Mucosa of gallbladder (tissue), 1 donor: ENCODE measurements at regions not wholly inside any gene's neighbourhood (a gene's known extent, or its start where the extent isn't known, plus 50 kb on each side); places are given as distances from the start of the nearest gene placed in this dataset.
"Not testable (repeated sequence)": the region's sequence is repeated elsewhere in the genome, so short reads cannot be mapped to it uniquely, and the experiment has no call there.

Experiments used
- DNase-seq: peaks from one replicate; pipeline ENCODE4 v3.0.0-alpha.2; 2020; ENCODE audit warnings: low spot score
- donor health status: DM: no; HTN: no; CAD: no.

- no peak for DNase-seq
These were observed 106.8 kb upstream of the MARCKS start for GRCh38 chr6:113750151-113750855.

DNA sequence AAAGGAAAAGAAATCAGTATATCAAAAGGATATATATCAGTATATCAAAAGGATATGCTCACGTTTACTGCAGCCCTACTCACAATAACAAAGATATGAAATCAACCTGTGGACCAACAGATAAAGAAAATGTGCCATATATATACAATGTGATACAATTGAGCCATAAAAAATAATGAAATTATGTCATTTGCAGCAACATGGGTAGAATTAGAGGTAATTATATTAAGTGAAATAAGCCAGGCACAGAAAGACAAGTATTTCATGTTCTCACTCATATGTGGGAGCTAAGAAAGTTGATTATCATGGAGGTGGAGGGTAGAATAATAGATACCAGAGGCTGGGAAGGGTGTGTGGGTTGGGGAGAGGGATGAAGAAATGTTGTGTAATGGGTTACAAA lies 102.9 kb upstream of the MARCKS start:
- DNase-seq: no peak

DNA sequence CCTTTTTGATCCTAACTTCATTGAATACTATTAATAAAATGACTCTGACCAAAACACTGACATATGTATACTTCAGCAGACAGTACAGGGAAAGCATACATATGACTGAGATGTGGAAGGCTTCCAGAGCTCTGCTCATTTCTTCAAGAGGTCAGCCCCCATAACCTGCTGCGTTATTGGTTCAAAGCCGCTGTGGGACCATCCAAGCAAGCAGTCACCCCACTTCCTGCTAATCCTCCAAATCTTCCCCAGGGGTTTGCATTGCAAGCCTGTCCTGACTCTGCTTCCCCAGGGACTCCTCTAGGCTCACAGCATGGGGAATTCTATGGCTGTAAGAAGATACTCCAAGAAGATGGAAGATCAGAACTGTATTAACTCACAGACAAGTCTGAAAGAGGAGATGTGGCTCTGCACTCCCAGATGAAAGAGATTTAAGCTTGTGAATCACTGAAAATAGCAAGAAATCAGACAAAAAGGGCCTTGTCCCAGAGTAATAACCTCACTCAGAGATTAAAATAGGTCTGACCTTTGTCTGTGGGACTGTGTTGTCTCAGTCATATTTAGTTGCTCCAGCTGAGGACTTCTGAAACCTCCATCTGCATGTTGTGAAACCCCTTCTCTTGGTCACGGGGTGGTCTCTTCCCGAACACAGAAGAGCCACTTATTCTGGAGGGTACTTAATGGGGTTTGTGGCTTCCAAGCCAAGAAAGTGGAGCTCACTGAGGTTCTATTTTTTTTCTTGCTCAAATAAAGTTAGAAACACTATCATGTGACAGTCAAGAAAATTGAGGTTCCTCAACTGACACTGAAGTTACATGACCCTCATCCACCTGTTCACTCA lies 101.5 kb upstream of the MARCKS start:
- no peak for DNase-seq

GRCh38 chr6:113756290-113756665 lies 100.9 kb upstream of the MARCKS start:
- DNase-seq: no peak

- no peak for DNase-seq
These were observed 98.9 kb upstream of the MARCKS start for GRCh38 chr6:113758214-113758613.

GRCh38 chr6:113758826-113759574 lies 98.1 kb upstream of the MARCKS start:
- DNase-seq: no peak

DNA sequence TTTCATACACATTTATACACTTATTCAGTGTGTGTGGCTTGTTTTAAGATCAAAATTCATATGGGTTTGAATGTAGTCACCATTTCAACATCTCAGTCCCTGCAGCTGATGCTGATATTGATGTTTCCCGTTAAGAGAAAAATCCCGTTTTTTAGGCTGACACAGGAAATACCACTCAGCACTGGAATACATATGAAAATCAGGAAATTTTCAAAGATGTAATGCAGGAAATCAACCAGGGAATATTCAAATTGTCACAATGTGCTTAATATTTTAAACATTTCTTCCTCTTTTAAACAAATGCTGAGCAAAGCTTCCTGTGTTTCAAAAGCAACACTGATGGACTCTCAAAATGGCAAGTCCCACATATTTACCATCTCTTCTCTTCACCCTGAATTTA lies 94.5 kb upstream of the MARCKS start:
- no peak for DNase-seq

DNA sequence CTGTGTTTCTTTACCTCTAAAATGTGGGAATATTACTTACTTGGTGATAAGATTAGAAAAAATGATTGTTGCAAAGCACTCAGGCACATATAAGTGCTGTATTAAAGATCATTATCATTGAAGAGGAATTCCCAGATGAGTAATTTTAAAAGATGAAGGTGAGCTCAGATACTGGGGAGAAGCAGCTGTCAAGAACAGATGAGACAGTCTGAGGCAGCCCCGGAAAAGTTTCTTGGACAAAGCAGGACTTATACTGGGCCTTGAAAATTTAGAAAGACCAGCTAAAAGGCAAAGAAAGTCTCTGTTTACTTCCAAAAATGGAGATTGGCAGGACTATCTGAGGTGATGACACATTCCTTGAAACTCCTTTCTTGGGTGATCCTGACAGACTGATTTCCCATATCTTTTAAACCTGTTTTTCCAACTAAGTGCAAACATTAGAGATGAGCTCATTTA lies 93.8 kb upstream of the MARCKS start:
- DNase-seq: no peak

DNA sequence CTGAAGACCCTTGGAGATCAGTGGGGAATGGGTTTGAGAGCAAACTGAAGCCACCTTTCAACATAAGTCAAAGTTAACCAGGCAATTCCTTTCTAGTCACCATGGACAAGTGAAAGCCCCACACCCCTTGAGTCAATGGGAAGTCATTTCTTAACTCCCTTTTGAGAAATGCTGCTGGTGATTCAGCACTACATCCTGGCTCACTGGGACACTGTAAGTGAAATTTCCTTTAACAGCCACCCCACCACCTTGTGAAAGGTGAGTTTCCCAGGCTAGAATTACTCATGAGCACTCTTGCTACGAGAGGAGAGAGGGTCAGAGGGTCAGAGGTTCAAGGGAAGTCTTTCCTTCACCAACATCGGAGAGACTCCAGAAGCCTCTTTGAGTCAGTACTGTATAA lies 93.3 kb upstream of the MARCKS start:
- DNase-seq: no peak

GRCh38 chr6:113765909-113766308 lies 91.2 kb upstream of the MARCKS start:
- DNase-seq: no peak

DNA sequence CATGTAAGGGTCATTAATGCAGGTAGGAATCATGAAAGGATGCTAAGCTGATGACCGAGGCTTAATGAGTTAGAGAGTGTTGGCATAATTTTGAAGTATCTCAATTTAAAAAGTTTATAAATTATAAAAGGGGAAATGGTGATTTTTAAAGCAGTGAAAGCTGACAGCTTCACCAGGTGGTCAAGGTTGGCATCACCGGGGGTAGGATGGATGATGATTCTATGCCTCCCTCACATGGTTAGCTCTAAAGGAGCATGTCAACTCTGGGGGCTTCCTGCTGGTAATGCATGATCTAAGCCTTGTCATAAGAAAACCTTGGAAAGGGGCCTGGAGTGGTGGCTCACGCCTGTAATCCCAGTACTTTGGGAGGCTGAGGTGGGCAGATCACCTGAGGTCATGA lies 89.2 kb upstream of the MARCKS start:
- DNase-seq: no peak

- no peak for DNase-seq
These were observed 84.2 kb upstream of the MARCKS start for GRCh38 chr6:113772961-113773360.

DNA sequence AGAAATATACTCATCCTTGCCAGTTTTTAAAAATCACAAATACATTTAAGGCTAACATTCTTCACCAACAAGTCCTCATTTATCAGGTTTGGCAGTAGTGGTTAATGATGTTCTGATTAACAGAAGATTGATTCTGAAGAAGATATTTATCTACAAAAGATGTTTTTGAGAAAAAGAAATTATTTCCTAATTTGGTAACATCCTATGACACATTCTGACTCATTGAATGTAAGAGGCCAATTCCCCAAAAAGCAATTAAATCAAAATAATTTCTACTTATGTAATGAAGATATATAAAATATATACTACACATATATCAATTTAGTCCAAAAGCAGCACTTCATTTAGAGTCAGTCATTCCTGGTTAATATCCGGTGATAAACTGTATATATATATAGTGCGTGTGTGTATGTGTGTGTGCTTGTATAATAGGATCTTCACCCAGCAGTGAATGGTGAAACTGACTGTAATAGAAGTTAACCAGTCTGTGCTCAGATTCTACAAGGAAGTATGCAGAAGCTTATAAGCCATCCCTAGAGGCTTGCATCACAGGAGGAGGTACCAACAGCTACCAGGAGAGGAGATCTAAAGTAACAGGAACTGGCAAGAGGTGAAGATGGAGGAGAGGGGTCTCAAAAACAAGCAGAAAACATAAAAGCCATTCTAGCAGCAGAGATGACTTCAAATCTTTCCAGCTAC lies 82.9 kb upstream of the MARCKS start:
- no peak for DNase-seq

- DNase-seq: no peak
These were observed 80.1 kb upstream of the MARCKS start for GRCh38 chr6:113776998-113777397.

GRCh38 chr6:113777601-113778000 lies 79.5 kb upstream of the MARCKS start:
- no peak for DNase-seq

GRCh38 chr6:113779656-113780055 lies 77.5 kb upstream of the MARCKS start:
- DNase-seq: no peak

DNA sequence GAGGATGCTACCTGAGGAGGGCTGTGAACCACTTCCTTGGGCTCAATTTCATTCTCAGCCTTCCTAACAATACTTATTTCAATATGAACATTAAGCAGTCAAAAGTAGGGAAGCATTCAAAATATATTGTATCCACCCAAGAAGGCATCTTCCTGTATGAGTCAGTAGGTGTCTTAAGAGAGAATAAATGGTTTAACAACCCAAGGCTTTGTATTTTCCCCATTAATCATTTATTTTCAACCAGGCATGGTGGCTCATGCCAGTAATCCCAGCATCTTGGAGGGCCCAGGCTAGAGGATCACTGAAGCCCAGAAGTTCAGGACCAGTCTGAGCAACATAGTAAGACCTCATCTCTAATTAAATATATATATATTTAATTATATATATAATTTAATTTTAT lies 74.5 kb upstream of the MARCKS start:
- DNase-seq: no peak

GRCh38 chr6:113786168-113786567 lies 71.0 kb upstream of the MARCKS start:
- no peak for DNase-seq

GRCh38 chr6:113788586-113788985 lies 68.6 kb upstream of the MARCKS start:
- DNase-seq: no peak

DNA sequence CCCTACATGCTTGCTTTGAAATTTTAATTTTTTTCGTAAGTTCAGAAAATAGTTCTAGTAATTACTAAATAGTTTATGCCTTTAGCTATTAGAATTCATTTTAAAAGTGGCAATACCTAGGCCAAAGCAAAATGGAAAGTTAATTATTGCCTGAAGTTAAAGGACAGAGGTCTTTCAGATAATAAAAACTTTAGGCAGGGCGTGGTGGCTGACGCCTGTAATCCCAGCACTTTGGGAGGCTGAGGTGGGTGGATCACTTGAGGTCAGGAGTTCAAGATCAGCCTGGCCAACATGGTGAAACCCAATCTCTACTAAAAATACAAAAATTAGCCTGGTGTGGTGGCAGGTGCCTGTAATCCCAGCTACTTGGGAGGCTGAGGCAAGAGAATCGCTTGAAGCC lies 65.9 kb upstream of the MARCKS start:
- DNase-seq: not testable (repeated sequence)

DNA sequence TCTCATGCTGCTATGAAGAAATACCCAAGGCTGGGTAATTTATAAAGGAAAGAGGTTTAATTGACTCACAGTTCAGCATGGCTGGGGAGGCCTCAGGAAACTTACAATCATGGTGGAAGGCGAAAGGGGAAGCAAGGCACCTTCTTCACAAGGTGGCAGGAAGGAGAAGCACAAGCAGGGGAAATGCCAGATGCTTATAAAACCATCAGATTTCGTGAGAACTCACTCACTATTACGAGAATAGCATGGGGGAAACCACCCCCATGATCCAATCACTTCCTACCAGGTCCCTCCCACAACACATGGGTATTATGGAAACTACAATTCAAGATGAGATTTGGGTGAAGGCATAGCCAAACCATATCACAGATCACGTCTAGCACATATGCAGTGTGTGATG lies 61.8 kb upstream of the MARCKS start:
- DNase-seq: not testable (repeated sequence)

DNA sequence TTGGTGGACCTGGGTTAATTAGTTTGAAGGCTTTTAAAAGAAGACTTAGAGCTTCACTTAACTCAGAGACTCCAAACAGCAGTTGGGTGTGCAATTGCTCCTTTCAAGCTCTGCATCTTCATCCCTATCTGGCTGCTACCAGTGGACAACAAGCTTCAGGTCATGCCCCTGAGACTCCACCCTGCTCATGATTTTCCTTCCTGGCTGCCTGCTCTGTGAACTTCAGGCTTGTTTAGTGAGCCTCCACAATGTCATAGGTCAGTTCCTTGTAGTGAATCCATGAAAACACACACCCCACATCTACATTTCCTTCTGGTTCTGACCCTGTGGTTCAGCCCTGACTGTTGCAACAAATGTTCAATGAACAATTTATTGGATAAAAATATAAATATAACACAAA lies 61.1 kb upstream of the MARCKS start:
- DNase-seq: no peak
